ENCODE measurements at regions not wholly inside any gene's neighbourhood (a gene's known extent, or its start where the extent isn't known, plus 50 kb on each side); places are given as distances from the start of the nearest gene placed in this dataset.

DNA sequence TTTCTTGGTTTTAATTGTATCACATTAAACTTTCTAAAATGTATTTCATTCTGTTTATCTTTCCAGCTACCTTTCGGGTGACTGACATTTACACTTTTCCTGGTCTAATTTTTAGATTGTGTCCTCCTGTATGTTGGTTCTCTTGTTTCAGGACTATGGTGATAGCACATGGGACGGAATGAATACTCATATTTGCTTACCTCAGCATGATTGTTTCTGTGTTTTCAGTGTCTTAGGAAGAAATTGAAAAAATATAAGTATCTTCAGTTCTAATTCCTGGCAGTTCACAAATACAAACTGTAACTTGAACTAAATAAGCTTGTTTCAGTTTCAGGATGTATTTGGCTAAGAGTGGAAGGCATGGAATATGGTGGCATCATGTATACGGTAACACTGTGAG, 80.1 kb upstream of the ROBO1 start:
- no peak overlapping the region for H3K27ac ChIP-seq (ENCODE audit: low read depth in 1 of 2, low read length in 2 of 2)
- H3K9me3 ChIP-seq (ENCODE audit: control insufficient read depth in 4 of 4, low read length in 3 of 4), result no peaks in the 10 kb centered on the region
- H3K9ac ChIP-seq (ENCODE audit: low read depth in 1 of 2, low read length in 2 of 2), result no peak overlapping the region
- H3K4me3 ChIP-seq (ENCODE audit: low read depth in 1 of 3, low read length in 3 of 3), result no peak overlapping the region
- WGBS, result 52% methylated on average over 3 of the region's 3 CpGs
- TF ChIP-seq HNF4G (IDR thresholded peaks at IDR 0.05) (no peak), JUND (IDR thresholded peaks at IDR 0.05) (no peak), EGR1 (IDR thresholded peaks at IDR 0.05; ENCODE audit: low read depth in 2 of 2) (no peak), RAD21 (IDR thresholded peaks at IDR 0.05) (no peak), FOXA2 (IDR thresholded peaks at IDR 0.05) (no peak)
- TF ChIP-seq, protein P1, sequence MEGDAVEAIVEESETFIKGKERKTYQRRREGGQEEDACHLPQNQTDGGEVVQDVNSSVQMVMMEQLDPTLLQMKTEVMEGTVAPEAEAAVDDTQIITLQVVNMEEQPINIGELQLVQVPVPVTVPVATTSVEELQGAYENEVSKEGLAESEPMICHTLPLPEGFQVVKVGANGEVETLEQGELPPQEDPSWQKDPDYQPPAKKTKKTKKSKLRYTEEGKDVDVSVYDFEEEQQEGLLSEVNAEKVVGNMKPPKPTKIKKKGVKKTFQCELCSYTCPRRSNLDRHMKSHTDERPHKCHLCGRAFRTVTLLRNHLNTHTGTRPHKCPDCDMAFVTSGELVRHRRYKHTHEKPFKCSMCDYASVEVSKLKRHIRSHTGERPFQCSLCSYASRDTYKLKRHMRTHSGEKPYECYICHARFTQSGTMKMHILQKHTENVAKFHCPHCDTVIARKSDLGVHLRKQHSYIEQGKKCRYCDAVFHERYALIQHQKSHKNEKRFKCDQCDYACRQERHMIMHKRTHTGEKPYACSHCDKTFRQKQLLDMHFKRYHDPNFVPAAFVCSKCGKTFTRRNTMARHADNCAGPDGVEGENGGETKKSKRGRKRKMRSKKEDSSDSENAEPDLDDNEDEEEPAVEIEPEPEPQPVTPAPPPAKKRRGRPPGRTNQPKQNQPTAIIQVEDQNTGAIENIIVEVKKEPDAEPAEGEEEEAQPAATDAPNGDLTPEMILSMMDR (IDR thresholded peaks at IDR 0.05; ENCODE audit: low read depth, low read length, missing input control), result no peak
- TF ChIP-seq, protein P2, sequence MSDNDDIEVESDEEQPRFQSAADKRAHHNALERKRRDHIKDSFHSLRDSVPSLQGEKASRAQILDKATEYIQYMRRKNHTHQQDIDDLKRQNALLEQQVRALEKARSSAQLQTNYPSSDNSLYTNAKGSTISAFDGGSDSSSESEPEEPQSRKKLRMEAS (IDR thresholded peaks at IDR 0.05), result no peak
- TF ChIP-seq, protein P3, sequence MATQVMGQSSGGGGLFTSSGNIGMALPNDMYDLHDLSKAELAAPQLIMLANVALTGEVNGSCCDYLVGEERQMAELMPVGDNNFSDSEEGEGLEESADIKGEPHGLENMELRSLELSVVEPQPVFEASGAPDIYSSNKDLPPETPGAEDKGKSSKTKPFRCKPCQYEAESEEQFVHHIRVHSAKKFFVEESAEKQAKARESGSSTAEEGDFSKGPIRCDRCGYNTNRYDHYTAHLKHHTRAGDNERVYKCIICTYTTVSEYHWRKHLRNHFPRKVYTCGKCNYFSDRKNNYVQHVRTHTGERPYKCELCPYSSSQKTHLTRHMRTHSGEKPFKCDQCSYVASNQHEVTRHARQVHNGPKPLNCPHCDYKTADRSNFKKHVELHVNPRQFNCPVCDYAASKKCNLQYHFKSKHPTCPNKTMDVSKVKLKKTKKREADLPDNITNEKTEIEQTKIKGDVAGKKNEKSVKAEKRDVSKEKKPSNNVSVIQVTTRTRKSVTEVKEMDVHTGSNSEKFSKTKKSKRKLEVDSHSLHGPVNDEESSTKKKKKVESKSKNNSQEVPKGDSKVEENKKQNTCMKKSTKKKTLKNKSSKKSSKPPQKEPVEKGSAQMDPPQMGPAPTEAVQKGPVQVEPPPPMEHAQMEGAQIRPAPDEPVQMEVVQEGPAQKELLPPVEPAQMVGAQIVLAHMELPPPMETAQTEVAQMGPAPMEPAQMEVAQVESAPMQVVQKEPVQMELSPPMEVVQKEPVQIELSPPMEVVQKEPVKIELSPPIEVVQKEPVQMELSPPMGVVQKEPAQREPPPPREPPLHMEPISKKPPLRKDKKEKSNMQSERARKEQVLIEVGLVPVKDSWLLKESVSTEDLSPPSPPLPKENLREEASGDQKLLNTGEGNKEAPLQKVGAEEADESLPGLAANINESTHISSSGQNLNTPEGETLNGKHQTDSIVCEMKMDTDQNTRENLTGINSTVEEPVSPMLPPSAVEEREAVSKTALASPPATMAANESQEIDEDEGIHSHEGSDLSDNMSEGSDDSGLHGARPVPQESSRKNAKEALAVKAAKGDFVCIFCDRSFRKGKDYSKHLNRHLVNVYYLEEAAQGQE (IDR thresholded peaks at IDR 0.05), result no peak
- peaks cover 0 to 3% (median 0%) of the 10 kb centered on the region in 4 donors for H3K4me1 ChIP-seq (ENCODE audit: control insufficient read depth in 4 of 4, insufficient read depth in 4 of 4, low read length in 3 of 4)
- no peaks in the 10 kb centered on the region for H3K27me3 ChIP-seq (ENCODE audit: control insufficient read depth in 4 of 4, insufficient read depth in 4 of 4, low read length in 3 of 4)
- no peak for DNase-seq (ENCODE audit: low spot score)
- H3K36me3 ChIP-seq (ENCODE audit: control insufficient read depth in 4 of 4, insufficient read depth in 3 of 4, low read depth in 1 of 4, low read length in 3 of 4), result no peaks in the 10 kb centered on the region

DNA sequence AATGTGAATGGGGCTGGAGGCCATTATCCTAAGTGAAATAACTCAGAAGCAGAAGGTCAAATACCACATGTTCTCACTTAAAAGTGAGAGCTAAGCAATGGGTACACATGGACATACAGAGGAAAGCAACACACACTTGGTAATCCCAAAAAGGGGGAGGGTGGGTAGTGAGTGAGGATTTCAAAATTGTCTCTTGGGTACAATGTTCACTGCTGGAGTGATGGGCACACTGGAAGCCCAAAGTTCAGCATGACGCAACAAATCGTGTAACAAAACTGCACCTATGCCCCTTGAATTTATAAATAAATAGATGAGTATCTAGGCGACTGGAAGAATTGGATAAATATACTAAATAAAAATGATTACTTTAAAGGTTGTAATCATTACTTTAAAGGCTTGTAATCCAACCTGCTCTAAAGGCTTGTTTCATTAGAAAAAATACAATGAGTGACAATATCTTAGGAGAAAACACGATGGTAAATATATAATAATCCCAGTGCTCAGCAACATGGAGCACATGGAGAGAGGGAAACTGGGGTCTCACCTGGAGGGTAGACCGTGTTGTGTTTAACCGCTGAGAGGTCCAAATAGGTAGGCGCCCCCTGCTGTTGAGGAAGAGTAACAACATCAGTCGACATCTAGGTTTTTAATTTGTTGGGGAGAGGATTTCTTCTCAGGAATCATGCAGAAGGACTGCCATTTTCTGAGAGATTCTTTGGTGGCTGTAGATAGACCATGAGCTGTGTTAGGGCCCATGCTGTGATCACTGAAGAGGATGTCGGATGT, 78.5 kb upstream of the ROBO1 start:
- Histone ChIP-seq H3K9me3 (ENCODE audit: control insufficient read depth in 4 of 4, low read length in 3 of 4) (no peaks in the 10 kb centered on the region), H3K4me1 (ENCODE audit: control insufficient read depth in 4 of 4, insufficient read depth in 4 of 4, low read length in 3 of 4) (peaks cover 0 to 3% (median 0%) of the 10 kb centered on the region in 4 donors), H3K9ac (ENCODE audit: low read depth in 1 of 2, low read length in 2 of 2) (no peak overlapping the region), H3K4me3 (ENCODE audit: low read depth in 1 of 3, low read length in 3 of 3) (no peak overlapping the region), H3K27ac (ENCODE audit: low read depth in 1 of 2, low read length in 2 of 2) (no peak overlapping the region), H3K36me3 (ENCODE audit: control insufficient read depth in 4 of 4, insufficient read depth in 3 of 4, low read depth in 1 of 4, low read length in 3 of 4) (no peaks in the 10 kb centered on the region), H3K27me3 (ENCODE audit: control insufficient read depth in 4 of 4, insufficient read depth in 4 of 4, low read length in 3 of 4) (no peaks in the 10 kb centered on the region)
- 40% methylated on average over 9 of the region's 9 CpGs for WGBS
- DNase-seq (ENCODE audit: low spot score), result no peak
- TF ChIP-seq RXRA (IDR thresholded peaks at IDR 0.05) (peak in 1 of 2 donors; percentile 47), GABPA (IDR thresholded peaks at IDR 0.05 in 1 of 2, conservative IDR thresholded peaks at IDR 0.05 in 1 of 2) (no peak), NR2F2 (IDR thresholded peaks at IDR 0.05) (no peak), FOXA1 (IDR thresholded peaks at IDR 0.05) (no peak), JUND (IDR thresholded peaks at IDR 0.05) (peak in 1 of 2 donors; percentile 37), HNF4A (conservative IDR thresholded peaks at IDR 0.05) (peak; percentile 91 to 94), FOXA2 (IDR thresholded peaks at IDR 0.05) (peak; percentile 11), HNF4G (IDR thresholded peaks at IDR 0.05) (peak; percentile 67), RAD21 (IDR thresholded peaks at IDR 0.05) (no peak), EGR1 (IDR thresholded peaks at IDR 0.05; ENCODE audit: low read depth in 2 of 2) (no peak), TAF1 (conservative IDR thresholded peaks at IDR 0.05) (no peak), YY1 (IDR thresholded peaks at IDR 0.05) (no peak), SP1 (IDR thresholded peaks at IDR 0.05) (peak; percentile 30)
- TF ChIP-seq, protein P4, sequence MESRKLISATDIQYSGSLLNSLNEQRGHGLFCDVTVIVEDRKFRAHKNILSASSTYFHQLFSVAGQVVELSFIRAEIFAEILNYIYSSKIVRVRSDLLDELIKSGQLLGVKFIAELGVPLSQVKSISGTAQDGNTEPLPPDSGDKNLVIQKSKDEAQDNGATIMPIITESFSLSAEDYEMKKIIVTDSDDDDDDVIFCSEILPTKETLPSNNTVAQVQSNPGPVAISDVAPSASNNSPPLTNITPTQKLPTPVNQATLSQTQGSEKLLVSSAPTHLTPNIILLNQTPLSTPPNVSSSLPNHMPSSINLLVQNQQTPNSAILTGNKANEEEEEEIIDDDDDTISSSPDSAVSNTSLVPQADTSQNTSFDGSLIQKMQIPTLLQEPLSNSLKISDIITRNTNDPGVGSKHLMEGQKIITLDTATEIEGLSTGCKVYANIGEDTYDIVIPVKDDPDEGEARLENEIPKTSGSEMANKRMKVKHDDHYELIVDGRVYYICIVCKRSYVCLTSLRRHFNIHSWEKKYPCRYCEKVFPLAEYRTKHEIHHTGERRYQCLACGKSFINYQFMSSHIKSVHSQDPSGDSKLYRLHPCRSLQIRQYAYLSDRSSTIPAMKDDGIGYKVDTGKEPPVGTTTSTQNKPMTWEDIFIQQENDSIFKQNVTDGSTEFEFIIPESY (IDR thresholded peaks at IDR 0.05), result no peak
- TF ChIP-seq, protein P1 (IDR thresholded peaks at IDR 0.05; ENCODE audit: low read depth, low read length, missing input control), result no peak
- TF ChIP-seq, protein P2 (IDR thresholded peaks at IDR 0.05), result peak; percentile 24
- TF ChIP-seq, protein P5, sequence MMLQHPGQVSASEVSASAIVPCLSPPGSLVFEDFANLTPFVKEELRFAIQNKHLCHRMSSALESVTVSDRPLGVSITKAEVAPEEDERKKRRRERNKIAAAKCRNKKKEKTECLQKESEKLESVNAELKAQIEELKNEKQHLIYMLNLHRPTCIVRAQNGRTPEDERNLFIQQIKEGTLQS (IDR thresholded peaks at IDR 0.05), result no peak
